Neural cell (in vitro differentiated cells): ENCODE measurements at regions not wholly inside any gene's neighbourhood (a gene's known extent, or its start where the extent isn't known, plus 50 kb on each side); places are given as distances from the start of the nearest gene placed in this dataset.

Experiments used
- H2AFZ ChIP-seq: fragments of 200-600, 300-800 bp; sonication (generic), shearing (Covaris generic); 2 replicates; pipeline ENCODE4 v1.6.0; 2014; ENCODE audit warnings: low read depth, mild to moderate bottlenecking, antibody characterized with exemption, low read length, moderate library complexity
- H3F3A ChIP-seq: fragments of 200-600 bp; shearing (Covaris generic); 2 replicates; pipeline ENCODE4 v1.6.1; 2016; ENCODE audit warnings: mild to moderate bottlenecking, moderate library complexity, mixed read lengths, antibody characterized with exemption, low read length; ENCODE audit not compliant: insufficient read depth, poor library complexity, severe bottlenecking
- H3K27ac ChIP-seq: fragments of 200-600, 300-800 bp; sonication (generic), shearing (Covaris generic); 2 replicates; pipeline ENCODE4 v1.5.1; 2014; ENCODE audit warnings: mild to moderate bottlenecking, low read length, moderate library complexity
- H3K27me3 ChIP-seq: fragments of 300-800, 200-600 bp; sonication (generic), shearing (Covaris generic); 2 replicates; pipeline ENCODE4 v1.6.0; 2014; ENCODE audit warnings: mild to moderate bottlenecking, low read depth, low read length, moderate library complexity; ENCODE audit not compliant: insufficient read depth
- H3K36me3 ChIP-seq: fragments of 300-800, 200-600 bp; sonication (generic), shearing (Covaris generic); 2 replicates; pipeline ENCODE4 v1.5.1; 2014; ENCODE audit warnings: mild to moderate bottlenecking, antibody characterized with exemption, low read length, moderate library complexity; ENCODE audit not compliant: insufficient read depth
- H3K4me2 ChIP-seq: fragments of 300-800, 200-600 bp; sonication (generic), shearing (Covaris generic); 2 replicates; pipeline ENCODE4 v1.6.0; 2014; ENCODE audit warnings: mild to moderate bottlenecking, low read length
- H3K4me3 ChIP-seq: fragments of 300-800, 200-600 bp; sonication (generic), shearing (Covaris generic); 2 replicates; pipeline ENCODE4 v1.5.1; 2014; ENCODE audit warnings: mild to moderate bottlenecking, low read length, moderate library complexity
- H3K79me2 ChIP-seq: fragments of 200-600 bp; shearing (Covaris generic); replicated peaks from 2 replicates; pipeline ENCODE4 v1.6.0; 2014; ENCODE audit warnings: mild to moderate bottlenecking, low read length, moderate library complexity; ENCODE audit not compliant: insufficient read depth
- H3K9ac ChIP-seq: fragments of 300-800, 200-600 bp; sonication (generic), shearing (Covaris generic); 2 replicates; pipeline ENCODE4 v1.6.1; 2016; ENCODE audit warnings: mild to moderate bottlenecking, low read length, mixed read lengths
- H3K9me2 ChIP-seq: fragments of 200-600 bp; shearing (Covaris generic); 2 replicates; pipeline ENCODE4 v1.6.1; 2016; ENCODE audit warnings: mild to moderate bottlenecking, low read length, mixed read lengths; ENCODE audit not compliant: insufficient read depth
- H3K9me3 ChIP-seq: fragments of 200-600, 300-800 bp; sonication (generic), shearing (Covaris generic); 2 replicates; pipeline ENCODE4 v1.6.1; 2016; ENCODE audit warnings: mild to moderate bottlenecking, mixed run types, low read length, moderate library complexity, mixed read lengths
- H4K20me1 ChIP-seq: fragments of 200-600 bp; shearing (Covaris generic); 2 replicates; pipeline ENCODE4 v1.6.1; 2016; ENCODE audit warnings: mild to moderate bottlenecking, mixed run types; ENCODE audit not compliant: insufficient read depth
- EP300 ChIP-seq: fragments of 450-650 bp; conservative IDR thresholded peaks from 2 replicates; pipeline ENCODE4 v1.6.1; 2014; ENCODE audit warnings: antibody characterized with exemption, mild to moderate bottlenecking, moderate library complexity; ENCODE audit not compliant: poor library complexity, severe bottlenecking
- EZH2 ChIP-seq: fragments of 200-600, 300-800 bp; shearing (Covaris generic), sonication (generic); IDR thresholded peaks from 2 replicates; pipeline ENCODE4 v1.6.1; 2014; ENCODE audit warnings: antibody characterized with exemption, low read length, borderline replicate concordance, mild to moderate bottlenecking; ENCODE audit not compliant: insufficient read depth, poor library complexity, severe bottlenecking
- MXI1 ChIP-seq: fragments of 450-650 bp; conservative IDR thresholded peaks from 2 replicates; pipeline ENCODE4 v1.6.1; 2014; ENCODE audit warnings: antibody characterized with exemption, mild to moderate bottlenecking; ENCODE audit not compliant: poor library complexity, severe bottlenecking
- POLR2AphosphoS5 ChIP-seq: IDR thresholded peaks from 2 replicates; pipeline ENCODE4 v1.6.1; 2012
- RAD21 ChIP-seq: fragments of 450-650 bp; conservative IDR thresholded peaks from 2 replicates; pipeline ENCODE4 v1.6.1; 2014; ENCODE audit warnings: antibody characterized with exemption, mild to moderate bottlenecking, moderate library complexity
- REST ChIP-seq: IDR thresholded peaks from 2 replicates; pipeline ENCODE4 v1.6.1; 2012; ENCODE audit warnings: borderline replicate concordance
- SMC3 ChIP-seq: fragments of 450-650 bp; conservative IDR thresholded peaks from 2 replicates; pipeline ENCODE4 v1.6.1; 2014; ENCODE audit warnings: antibody characterized with exemption, mild to moderate bottlenecking, moderate library complexity; ENCODE audit not compliant: poor library complexity
- TAF1 ChIP-seq: IDR thresholded peaks from 2 replicates; pipeline ENCODE4 v1.6.1; 2012; ENCODE audit warnings: low read depth
- TF ChIP-seq, protein P1 (sequence below): fragments of 450-650 bp; IDR thresholded peaks from 2 replicates; pipeline ENCODE4 v1.5.1; 2014; ENCODE audit warnings: antibody characterized with exemption, mild to moderate bottlenecking, moderate library complexity; ENCODE audit not compliant: poor library complexity, severe bottlenecking

DNA sequence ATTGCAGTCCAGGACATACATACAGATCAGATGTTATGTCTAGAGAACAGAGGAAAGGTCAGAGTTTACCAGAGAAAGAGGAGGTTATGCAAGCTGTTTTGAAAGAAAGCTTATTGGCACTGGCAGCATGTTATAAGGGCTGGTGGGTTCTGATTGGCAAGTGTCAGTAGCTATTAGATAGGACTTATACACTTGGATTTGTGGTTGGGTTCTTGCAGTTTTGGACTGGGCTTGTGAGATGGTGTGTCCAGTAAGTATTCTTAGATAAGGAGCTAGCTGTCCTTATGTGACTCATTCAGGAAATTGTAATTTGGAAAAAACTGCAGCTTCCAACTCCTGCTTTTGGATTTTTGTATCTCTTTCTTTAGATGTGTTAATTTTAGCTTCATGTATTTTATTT is 130.7 kb upstream of the NAMPT start:
- H3K4me3 ChIP-seq = no peak overlapping the region
- no peak for TF ChIP-seq REST
- no peaks in the 10 kb centered on the region for H3K9me3 ChIP-seq
- no peaks in the 10 kb centered on the region for H3K9me2 ChIP-seq
- H3K27ac ChIP-seq = no peak overlapping the region
- H3F3A ChIP-seq = no peaks in the 10 kb centered on the region
- no peaks in the 10 kb centered on the region for H3K27me3 ChIP-seq
- no peak overlapping the region for H3K4me2 ChIP-seq
- H2AFZ ChIP-seq = no peak overlapping the region
- no peaks in the 10 kb centered on the region for H3K36me3 ChIP-seq
- H3K9ac ChIP-seq = no peak overlapping the region
- H4K20me1 ChIP-seq = no peaks in the 10 kb centered on the region
- H3K79me2 ChIP-seq = no peaks in the 10 kb centered on the region

DNA sequence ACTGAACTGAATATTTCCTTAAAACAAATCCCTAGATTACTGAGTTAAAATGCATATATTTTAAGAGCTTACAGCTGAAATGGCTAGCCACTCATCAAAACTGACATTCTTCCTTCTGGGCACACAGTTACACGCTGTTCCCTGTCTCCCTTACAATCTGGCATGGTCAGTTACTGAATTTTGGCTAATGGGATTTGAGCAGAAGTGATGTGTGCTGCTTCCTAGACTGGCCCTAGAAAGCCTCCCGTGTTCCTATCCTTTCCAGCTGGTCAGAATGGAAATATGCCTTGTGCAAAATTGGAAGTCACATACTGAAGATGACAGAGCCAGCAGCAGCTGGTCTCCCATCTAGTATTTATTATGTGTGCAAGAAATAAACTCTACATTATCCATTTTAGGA is 128.7 kb upstream of the NAMPT start:
- Histone ChIP-seq H3K27me3 (no peaks in the 10 kb centered on the region), H3K79me2 (no peaks in the 10 kb centered on the region), H3K4me2 (no peak overlapping the region), H3K4me3 (no peak overlapping the region), H2AFZ (no peak overlapping the region), H3K9ac (no peak overlapping the region), H3F3A (no peaks in the 10 kb centered on the region), H3K36me3 (no peaks in the 10 kb centered on the region), H3K9me2 (no peaks in the 10 kb centered on the region), H3K9me3 (no peaks in the 10 kb centered on the region), H4K20me1 (no peaks in the 10 kb centered on the region), H3K27ac (no peak overlapping the region)
- TF ChIP-seq REST (no peak), SMC3 (no peak), RAD21 (no peak), EP300 (no peak), MXI1 (no peak)

DNA sequence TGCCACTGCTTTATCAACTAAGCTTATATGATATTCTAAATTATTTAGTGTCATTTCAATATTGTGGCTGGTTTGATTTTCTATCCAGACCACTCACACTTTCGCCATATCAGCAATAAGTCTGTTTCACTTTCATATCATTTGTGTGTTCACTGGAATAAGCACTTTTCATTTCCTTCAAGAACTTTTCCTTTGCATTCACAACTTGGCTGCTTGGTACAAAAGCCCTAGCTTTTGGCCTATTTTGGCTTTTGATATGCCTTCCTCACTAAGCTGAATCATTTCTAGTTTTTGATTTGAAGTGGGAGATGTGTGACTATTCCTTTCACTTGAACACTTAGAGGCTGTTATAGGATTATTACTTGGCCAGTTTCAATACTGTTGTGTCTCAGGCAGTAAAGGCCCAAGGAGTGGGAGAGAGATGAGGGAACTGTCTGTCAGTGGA is 120.9 kb upstream of the NAMPT start:
- H3K79me2 ChIP-seq = no peaks in the 10 kb centered on the region
- no peak overlapping the region for H2AFZ ChIP-seq
- no peaks in the 10 kb centered on the region for H3F3A ChIP-seq
- TF ChIP-seq RAD21 = no peak
- TF ChIP-seq, protein P1, sequence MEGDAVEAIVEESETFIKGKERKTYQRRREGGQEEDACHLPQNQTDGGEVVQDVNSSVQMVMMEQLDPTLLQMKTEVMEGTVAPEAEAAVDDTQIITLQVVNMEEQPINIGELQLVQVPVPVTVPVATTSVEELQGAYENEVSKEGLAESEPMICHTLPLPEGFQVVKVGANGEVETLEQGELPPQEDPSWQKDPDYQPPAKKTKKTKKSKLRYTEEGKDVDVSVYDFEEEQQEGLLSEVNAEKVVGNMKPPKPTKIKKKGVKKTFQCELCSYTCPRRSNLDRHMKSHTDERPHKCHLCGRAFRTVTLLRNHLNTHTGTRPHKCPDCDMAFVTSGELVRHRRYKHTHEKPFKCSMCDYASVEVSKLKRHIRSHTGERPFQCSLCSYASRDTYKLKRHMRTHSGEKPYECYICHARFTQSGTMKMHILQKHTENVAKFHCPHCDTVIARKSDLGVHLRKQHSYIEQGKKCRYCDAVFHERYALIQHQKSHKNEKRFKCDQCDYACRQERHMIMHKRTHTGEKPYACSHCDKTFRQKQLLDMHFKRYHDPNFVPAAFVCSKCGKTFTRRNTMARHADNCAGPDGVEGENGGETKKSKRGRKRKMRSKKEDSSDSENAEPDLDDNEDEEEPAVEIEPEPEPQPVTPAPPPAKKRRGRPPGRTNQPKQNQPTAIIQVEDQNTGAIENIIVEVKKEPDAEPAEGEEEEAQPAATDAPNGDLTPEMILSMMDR = no peak
- TF ChIP-seq MXI1 = no peak
- no peak for TF ChIP-seq EZH2
- no peak for TF ChIP-seq TAF1
- TF ChIP-seq SMC3 = no peak
- no peak for TF ChIP-seq EP300
- no peak for TF ChIP-seq POLR2AphosphoS5
- H3K9me2 ChIP-seq = no peaks in the 10 kb centered on the region
- no peaks in the 10 kb centered on the region for H3K9me3 ChIP-seq
- no peaks in the 10 kb centered on the region for H3K36me3 ChIP-seq
- H4K20me1 ChIP-seq = no peaks in the 10 kb centered on the region
- no peak overlapping the region for H3K9ac ChIP-seq
- no peak overlapping the region for H3K4me2 ChIP-seq
- H3K4me3 ChIP-seq = no peak overlapping the region
- H3K27ac ChIP-seq = no peak overlapping the region
- H3K27me3 ChIP-seq = no peaks in the 10 kb centered on the region
